Peyer's patch (tissue), 4 donors: ENCODE measurements at regions not wholly inside any gene's neighbourhood (a gene's known extent, or its start where the extent isn't known, plus 50 kb on each side); places are given as distances from the start of the nearest gene placed in this dataset.

Source experiments
- DNase-seq, 3 donors: peaks; one replicate each; pipeline ENCODE4 v3.0.0-alpha.2; 2017 to 2019
- H3K27ac ChIP-seq, 4 donors: fragments of 200-600 bp; sonication (generic); one replicate each; pipeline ENCODE4 v1.5.1; 2016 to 2019
- H3K27me3 ChIP-seq, 2 donors: fragments of 200-600 bp; sonication (generic); one replicate each; pipeline ENCODE4 v1.5.1; 2019
- H3K36me3 ChIP-seq, 3 donors: fragments of 200-600 bp; sonication (generic); one replicate each; pipeline ENCODE4 v1.5.1; 2016 to 2019
- H3K4me1 ChIP-seq, 4 donors: fragments of 200-600 bp; sonication (generic); one replicate each; pipeline ENCODE4 v1.5.1; 2016 to 2019
- H3K4me3 ChIP-seq, 4 donors: fragments of 200-600 bp; sonication (generic); 1 replicate in 3 of 4; 2 replicates in 1 of 4; pipeline ENCODE4 v1.5.1; 2016 to 2019; ENCODE audit warnings: mild to moderate bottlenecking in 1 of 4
- H3K9me3 ChIP-seq, 4 donors: fragments of 200-600 bp; sonication (generic); one replicate each; pipeline ENCODE4 v1.5.1; 2016 to 2019; ENCODE audit warnings: mild to moderate bottlenecking in 1 of 4
- POLR2A ChIP-seq, 2 donors: fragments of 450-650 bp; IDR thresholded peaks; one replicate each; pipeline ENCODE4 v1.5.1; 2017; ENCODE audit warnings: antibody characterized with exemption in 2 of 2, mild to moderate bottlenecking in 2 of 2, moderate library complexity in 2 of 2
- TF ChIP-seq, protein P1 (sequence below), 6 experiments: fragments of 450-650 bp in 4 of 6; fragments of 200-600 bp in 2 of 6; sonication (generic) in 1 of 6; IDR thresholded peaks; one replicate each; pipeline ENCODE4 v1.5.1; 2017 to 2019; ENCODE audit warnings: antibody characterized with exemption in 6 of 6, mild to moderate bottlenecking in 3 of 6, moderate library complexity in 1 of 6

DNA sequence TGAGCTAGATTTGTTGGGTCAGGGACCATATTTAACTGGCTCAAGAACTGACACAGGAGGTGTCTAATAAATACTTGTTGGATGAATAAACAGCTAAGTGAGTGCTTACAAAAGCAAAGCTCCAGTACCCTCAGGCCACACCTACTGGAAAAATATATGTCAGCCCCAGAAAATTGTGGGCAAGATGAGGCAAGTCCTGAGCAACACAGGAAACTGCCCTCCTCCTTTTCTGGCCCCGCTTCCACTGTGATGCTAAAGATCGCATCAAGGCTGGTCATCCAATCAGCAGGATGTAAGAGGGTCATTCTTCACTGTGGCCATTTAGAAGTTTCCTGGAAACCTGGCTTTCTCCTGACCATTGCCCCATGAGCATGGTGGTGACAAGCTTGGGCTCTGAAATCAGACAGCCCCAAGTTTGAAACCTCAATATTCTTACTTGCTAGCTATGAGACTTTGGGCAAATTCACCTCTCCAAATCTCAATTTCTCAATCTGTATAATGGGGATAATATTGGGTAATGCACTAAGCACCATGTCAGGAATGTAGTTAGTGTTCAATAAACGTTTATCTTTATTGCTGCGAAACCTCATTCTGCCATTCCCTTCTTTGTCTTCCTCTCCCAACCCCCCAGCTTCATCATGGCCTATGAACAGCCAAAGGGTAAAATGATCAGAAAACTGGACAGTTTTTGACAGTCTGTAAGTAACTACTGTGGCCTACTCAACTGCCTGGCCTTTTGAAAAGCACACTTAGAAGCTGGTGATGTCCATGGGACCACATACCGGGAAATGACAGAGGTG is 139.3 kb upstream of the PZP start:
- TF ChIP-seq, protein P1, sequence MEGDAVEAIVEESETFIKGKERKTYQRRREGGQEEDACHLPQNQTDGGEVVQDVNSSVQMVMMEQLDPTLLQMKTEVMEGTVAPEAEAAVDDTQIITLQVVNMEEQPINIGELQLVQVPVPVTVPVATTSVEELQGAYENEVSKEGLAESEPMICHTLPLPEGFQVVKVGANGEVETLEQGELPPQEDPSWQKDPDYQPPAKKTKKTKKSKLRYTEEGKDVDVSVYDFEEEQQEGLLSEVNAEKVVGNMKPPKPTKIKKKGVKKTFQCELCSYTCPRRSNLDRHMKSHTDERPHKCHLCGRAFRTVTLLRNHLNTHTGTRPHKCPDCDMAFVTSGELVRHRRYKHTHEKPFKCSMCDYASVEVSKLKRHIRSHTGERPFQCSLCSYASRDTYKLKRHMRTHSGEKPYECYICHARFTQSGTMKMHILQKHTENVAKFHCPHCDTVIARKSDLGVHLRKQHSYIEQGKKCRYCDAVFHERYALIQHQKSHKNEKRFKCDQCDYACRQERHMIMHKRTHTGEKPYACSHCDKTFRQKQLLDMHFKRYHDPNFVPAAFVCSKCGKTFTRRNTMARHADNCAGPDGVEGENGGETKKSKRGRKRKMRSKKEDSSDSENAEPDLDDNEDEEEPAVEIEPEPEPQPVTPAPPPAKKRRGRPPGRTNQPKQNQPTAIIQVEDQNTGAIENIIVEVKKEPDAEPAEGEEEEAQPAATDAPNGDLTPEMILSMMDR (IDR thresholded peaks at IDR 0.05) = no peak
- TF ChIP-seq POLR2A (IDR thresholded peaks at IDR 0.05) = no peak
- Histone ChIP-seq H3K36me3 (no peaks in the 10 kb centered on the region), H3K9me3 (no peaks in the 10 kb centered on the region)

DNA sequence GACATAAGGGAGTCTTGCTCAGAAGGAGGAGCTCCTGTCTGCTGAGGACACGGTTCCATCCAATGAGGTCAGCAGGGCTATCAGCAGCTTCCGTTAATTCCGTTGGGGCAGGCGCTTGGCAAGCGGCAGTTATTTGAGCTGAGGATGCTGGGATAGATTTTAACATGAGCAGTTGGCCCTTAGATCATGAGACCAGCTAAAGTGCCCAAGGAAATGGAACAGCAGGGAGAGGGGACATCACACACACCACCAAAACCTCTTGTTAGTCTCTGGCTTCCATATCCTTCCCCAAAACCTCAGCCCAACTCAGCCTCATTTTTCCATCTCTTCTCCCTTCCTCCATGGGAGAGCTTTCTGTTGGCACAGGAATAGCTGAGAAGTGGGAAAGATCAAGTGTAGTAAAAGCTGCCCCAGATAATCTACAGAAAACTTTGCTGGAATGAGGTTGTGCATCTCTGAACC is 138.7 kb upstream of the PZP start:
- DNase-seq = no peak
- TF ChIP-seq POLR2A (IDR thresholded peaks at IDR 0.05) = no peak
- TF ChIP-seq, protein P1 (IDR thresholded peaks at IDR 0.05) = no peak
- H3K4me3 ChIP-seq = no peak overlapping the region

More for the DNA sequence above, 139.3 kb upstream of the PZP start:
- Histone ChIP-seq H3K27ac (no peak overlapping the region), H3K27me3 (no peaks in the 10 kb centered on the region), H3K4me3 (no peak overlapping the region), H3K4me1 (no peaks in the 10 kb centered on the region)
- DNase-seq = no peak

DNA sequence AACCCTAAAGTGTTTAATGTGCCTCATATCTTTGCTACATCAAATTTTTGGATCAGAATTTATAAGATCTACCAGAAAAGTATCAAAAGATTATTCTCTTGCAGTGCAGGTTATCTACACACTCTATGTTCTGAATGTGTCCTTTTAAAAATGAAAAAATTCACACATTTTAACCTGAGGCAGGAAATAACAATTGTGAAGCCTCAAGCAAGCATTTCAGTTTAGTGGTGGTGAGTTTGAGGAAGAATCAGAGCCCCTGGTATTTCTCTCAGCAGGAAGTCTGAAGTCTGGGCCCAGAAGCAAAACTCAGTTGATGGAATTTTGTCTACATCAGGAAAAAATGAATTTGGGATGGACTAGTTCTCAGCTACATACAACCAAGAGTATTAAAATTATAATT is 137.0 kb upstream of the PZP start:
- Histone ChIP-seq H3K4me3 (no peak overlapping the region), H3K36me3 (no peaks in the 10 kb centered on the region), H3K9me3 (no peaks in the 10 kb centered on the region), H3K4me1 (no peaks in the 10 kb centered on the region), H3K27ac (no peak overlapping the region), H3K27me3 (no peaks in the 10 kb centered on the region)
- TF ChIP-seq, protein P1 (IDR thresholded peaks at IDR 0.05) = no peak
- TF ChIP-seq POLR2A (IDR thresholded peaks at IDR 0.05) = no peak
- no peak for DNase-seq

More for the DNA sequence above, 138.7 kb upstream of the PZP start:
- Histone ChIP-seq H3K27me3 (no peaks in the 10 kb centered on the region), H3K9me3 (no peaks in the 10 kb centered on the region), H3K27ac (no peak overlapping the region), H3K4me1 (no peaks in the 10 kb centered on the region), H3K36me3 (no peaks in the 10 kb centered on the region)

DNA sequence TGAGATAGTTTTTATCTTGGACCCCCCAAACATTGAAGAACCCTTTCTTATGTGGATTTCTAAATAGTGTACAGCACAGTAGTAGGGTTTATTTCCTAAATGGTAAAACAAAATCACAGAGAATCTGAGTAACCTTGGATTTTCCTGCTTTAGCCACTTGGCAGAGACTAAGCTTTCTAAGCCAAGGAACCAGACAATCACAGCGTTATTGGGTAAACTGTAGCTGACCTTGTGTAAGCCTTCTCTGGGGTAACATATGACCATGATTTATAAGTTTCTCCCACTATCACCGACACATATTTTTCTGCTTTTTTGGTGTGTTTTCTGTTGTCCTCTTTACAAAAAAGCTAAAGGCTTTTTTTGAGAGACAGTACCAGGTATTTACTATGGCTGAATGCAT is 136.3 kb upstream of the PZP start:
- DNase-seq = no peak
- Histone ChIP-seq H3K9me3 (no peaks in the 10 kb centered on the region), H3K27me3 (no peaks in the 10 kb centered on the region), H3K27ac (no peak overlapping the region), H3K4me3 (no peak overlapping the region), H3K36me3 (no peaks in the 10 kb centered on the region), H3K4me1 (no peaks in the 10 kb centered on the region)
- no peak for TF ChIP-seq POLR2A (IDR thresholded peaks at IDR 0.05)
- TF ChIP-seq, protein P1 (IDR thresholded peaks at IDR 0.05) = no peak

DNA sequence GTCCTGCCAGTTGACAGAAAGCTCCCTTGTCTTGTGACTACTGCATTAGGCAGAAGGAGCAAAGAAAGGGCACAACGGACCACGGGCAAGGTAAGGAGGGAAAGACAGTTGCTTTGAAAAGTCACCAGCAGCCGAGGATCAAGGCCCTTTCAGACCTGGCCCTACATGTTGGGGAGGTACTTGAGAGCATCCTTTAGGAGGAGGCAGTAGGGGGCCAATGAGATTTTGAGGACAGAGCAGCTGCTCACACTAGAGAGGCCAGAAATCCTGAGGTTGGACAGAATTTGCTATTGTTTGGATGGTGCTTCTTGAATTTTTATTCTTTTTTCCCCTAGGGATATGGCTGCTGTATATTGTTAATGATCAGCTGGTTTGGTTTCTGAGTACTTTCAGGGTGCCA is 135.5 kb upstream of the PZP start:
- Histone ChIP-seq H3K4me3 (no peak overlapping the region), H3K9me3 (no peaks in the 10 kb centered on the region), H3K4me1 (no peaks in the 10 kb centered on the region), H3K36me3 (no peaks in the 10 kb centered on the region), H3K27me3 (no peaks in the 10 kb centered on the region), H3K27ac (no peak overlapping the region)
- DNase-seq = no peak
- TF ChIP-seq POLR2A (IDR thresholded peaks at IDR 0.05) = no peak
- TF ChIP-seq, protein P1 (IDR thresholded peaks at IDR 0.05) = no peak
